ENCODE measurements at regions not wholly inside any gene's neighbourhood (a gene's known extent, or its start where the extent isn't known, plus 50 kb on each side); places are given as distances from the start of the nearest gene placed in this dataset.

- H3K27me3 Mint-ChIP-seq (ENCODE audit: low read depth in 3 of 3) = no peaks in the 10 kb centered on the region
- Histone ChIP-seq H3K9ac (ENCODE audit: insufficient read depth, low read length, poor library complexity, severe bottlenecking) (no peak overlapping the region), H3K27me3 (ENCODE audit: control insufficient read depth in 2 of 2, insufficient read depth in 2 of 2, low read length in 2 of 2) (no peaks in the 10 kb centered on the region), H3K79me2 (ENCODE audit: insufficient read depth, low read length) (no peaks in the 10 kb centered on the region), H3K4me3 (replicated peaks in 1 of 3; ENCODE audit: low read depth in 2 of 3, low read length in 3 of 3) (no peak overlapping the region), H3K36me3 (replicated peaks in 1 of 2; ENCODE audit: control insufficient read depth in 1 of 2, insufficient read depth in 2 of 2, low read length in 2 of 2) (no peaks in the 10 kb centered on the region), H3K27ac (ENCODE audit: low read depth in 1 of 2, low read length in 2 of 2) (no peak overlapping the region), H4K20me1 (ENCODE audit: insufficient read depth, low read length) (no peaks in the 10 kb centered on the region), H3K4me1 (ENCODE audit: control insufficient read depth in 1 of 2, insufficient read depth in 2 of 2, low read length in 2 of 2) (no peaks in the 10 kb centered on the region), H3K4me2 (replicated peaks; ENCODE audit: extremely low read depth, low read length, poor library complexity, severe bottlenecking) (no peak overlapping the region), H3K9me3 (replicated peaks in 1 of 2; ENCODE audit: control insufficient read depth in 1 of 2, insufficient read depth in 1 of 2, low read length in 2 of 2) (no peaks in the 10 kb centered on the region), H2AFZ (ENCODE audit: insufficient read depth, low read depth, low read length, poor library complexity, severe bottlenecking) (no peak overlapping the region)
- H3K4me3 Mint-ChIP-seq = no peak overlapping the region
- H3K9me3 Mint-ChIP-seq = peaks cover 0 to 2% (median 0%) of the 10 kb centered on the region in 7 donors
- no peak for DNase-seq
- TF ChIP-seq, protein P1, sequence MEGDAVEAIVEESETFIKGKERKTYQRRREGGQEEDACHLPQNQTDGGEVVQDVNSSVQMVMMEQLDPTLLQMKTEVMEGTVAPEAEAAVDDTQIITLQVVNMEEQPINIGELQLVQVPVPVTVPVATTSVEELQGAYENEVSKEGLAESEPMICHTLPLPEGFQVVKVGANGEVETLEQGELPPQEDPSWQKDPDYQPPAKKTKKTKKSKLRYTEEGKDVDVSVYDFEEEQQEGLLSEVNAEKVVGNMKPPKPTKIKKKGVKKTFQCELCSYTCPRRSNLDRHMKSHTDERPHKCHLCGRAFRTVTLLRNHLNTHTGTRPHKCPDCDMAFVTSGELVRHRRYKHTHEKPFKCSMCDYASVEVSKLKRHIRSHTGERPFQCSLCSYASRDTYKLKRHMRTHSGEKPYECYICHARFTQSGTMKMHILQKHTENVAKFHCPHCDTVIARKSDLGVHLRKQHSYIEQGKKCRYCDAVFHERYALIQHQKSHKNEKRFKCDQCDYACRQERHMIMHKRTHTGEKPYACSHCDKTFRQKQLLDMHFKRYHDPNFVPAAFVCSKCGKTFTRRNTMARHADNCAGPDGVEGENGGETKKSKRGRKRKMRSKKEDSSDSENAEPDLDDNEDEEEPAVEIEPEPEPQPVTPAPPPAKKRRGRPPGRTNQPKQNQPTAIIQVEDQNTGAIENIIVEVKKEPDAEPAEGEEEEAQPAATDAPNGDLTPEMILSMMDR (IDR thresholded peaks at IDR 0.05) = no peak
- intact Hi-C loops (cut with micrococcal nuclease) = no loop called here
- no peaks in the 10 kb centered on the region for H3K36me3 Mint-ChIP-seq
- no CpG with 5 or more reads among the region's 1 CpG for whole genome bisulfite sequencing (ENCODE audit: insufficient coverage)
- H3K4me1 Mint-ChIP-seq = no peaks in the 10 kb centered on the region
- no peak overlapping the region for H3K27ac Mint-ChIP-seq
These were observed 208.3 kb upstream of the NT5E start for GRCh38 chr6:85241498-85242052.

- Histone ChIP-seq H3K4me3 (replicated peaks in 1 of 3; ENCODE audit: low read depth in 2 of 3, low read length in 3 of 3) (no peak overlapping the region), H2AFZ (ENCODE audit: insufficient read depth, low read depth, low read length, poor library complexity, severe bottlenecking) (no peak overlapping the region), H3K36me3 (replicated peaks in 1 of 2; ENCODE audit: control insufficient read depth in 1 of 2, insufficient read depth in 2 of 2, low read length in 2 of 2) (no peaks in the 10 kb centered on the region), H3K4me1 (ENCODE audit: control insufficient read depth in 1 of 2, insufficient read depth in 2 of 2, low read length in 2 of 2) (no peaks in the 10 kb centered on the region), H3K9me3 (replicated peaks in 1 of 2; ENCODE audit: control insufficient read depth in 1 of 2, insufficient read depth in 1 of 2, low read length in 2 of 2) (peaks cover 0 to 4% of the 10 kb centered on the region in 2 donors), H4K20me1 (ENCODE audit: insufficient read depth, low read length) (no peaks in the 10 kb centered on the region), H3K9ac (ENCODE audit: insufficient read depth, low read length, poor library complexity, severe bottlenecking) (no peak overlapping the region), H3K27me3 (ENCODE audit: control insufficient read depth in 2 of 2, insufficient read depth in 2 of 2, low read length in 2 of 2) (no peaks in the 10 kb centered on the region), H3K79me2 (ENCODE audit: insufficient read depth, low read length) (no peaks in the 10 kb centered on the region), H3K27ac (ENCODE audit: low read depth in 1 of 2, low read length in 2 of 2) (no peak overlapping the region), H3K4me2 (replicated peaks; ENCODE audit: extremely low read depth, low read length, poor library complexity, severe bottlenecking) (no peak overlapping the region)
- Mint-ChIP-seq H3K27ac (no peak overlapping the region), H3K36me3 (no peaks in the 10 kb centered on the region), H3K9me3 (peaks cover 0 to 6% (median 1%) of the 10 kb centered on the region in 7 donors), H3K4me1 (no peaks in the 10 kb centered on the region), H3K27me3 (ENCODE audit: low read depth in 3 of 3) (no peaks in the 10 kb centered on the region), H3K4me3 (no peak overlapping the region)
- intact Hi-C loops (cut with micrococcal nuclease) = no loop called here
- DNase-seq = no peak
- TF ChIP-seq, protein P1 (IDR thresholded peaks at IDR 0.05) = no peak
- 80% methylated on average over 1 of the region's 1 CpG for WGBS (ENCODE audit: insufficient coverage)
These were observed 209.0 kb upstream of the NT5E start for GRCh38 chr6:85240787-85241385.

Data from CD14-positive monocyte (primary cell).